Lower leg skin (tissue), 4 donors: ENCODE measurements at regions not wholly inside any gene's neighbourhood (a gene's known extent, or its start where the extent isn't known, plus 50 kb on each side); places are given as distances from the start of the nearest gene placed in this dataset.
"Not testable (repeated sequence)": the region's sequence is repeated elsewhere in the genome, so short reads cannot be mapped to it uniquely, and the experiment has no call there.

Experiments
- DNase-seq, 2 donors: peaks; one replicate each; pipeline ENCODE4 v3.0.0-alpha.2; 2019; ENCODE audit warnings: low spot score in 2 of 2
- H3K4me3 ChIP-seq: fragments of 200-600 bp; sonication (generic); 2 replicates; pipeline ENCODE4 v1.5.1; 2017; ENCODE audit warnings: mild to moderate bottlenecking, low read depth; ENCODE audit not compliant: poor library complexity, severe bottlenecking
- CTCF ChIP-seq, 3 donors: fragments of 450-650 bp; IDR thresholded peaks; one replicate each; pipeline ENCODE4 v1.5.1; 2016; ENCODE audit warnings: antibody characterized with exemption in 3 of 3, mild to moderate bottlenecking in 3 of 3, moderate library complexity in 2 of 3
- POLR2A ChIP-seq, 2 donors: fragments of 450-650 bp; IDR thresholded peaks; one replicate each; pipeline ENCODE4 v1.6.1; 2016 to 2017; ENCODE audit warnings: antibody characterized with exemption in 2 of 2, mild to moderate bottlenecking in 1 of 2, moderate library complexity in 1 of 2
- WGBS, 2 donors: methylation state at CpG; one replicate each; pipeline ENCODE4 v1.1.5; 2018; 5-methylcytosine and 5-hydroxymethylcytosine counted together
- intact Hi-C: fragments of 100-400 bp; cut with DNase I; formaldehyde crosslinking; loops from one replicate; pipeline ENCODE4 v1.15.0; 2023; ENCODE audit warnings: low total_unique reads

- no peak for DNase-seq
- no peak overlapping the region for H3K4me3 ChIP-seq
- TF ChIP-seq CTCF (IDR thresholded peaks at IDR 0.05), result no peak
- no peak for TF ChIP-seq POLR2A (IDR thresholded peaks at IDR 0.05)
- WGBS, 2 donors, result 27 to 31% methylated on average over 4 of the region's 4 CpGs
- intact Hi-C loops, result no loop called here
These were observed 784.8 kb downstream of the KCNA4 start for GRCh38 chr11:29231991-29232390.

GRCh38 chr11:29231586-29231985 lies 785.2 kb downstream of the KCNA4 start:
- intact Hi-C loops, result no loop called here
- H3K4me3 ChIP-seq, result no peak overlapping the region
- 62 to 75% methylated on average over 3 of the region's 3 CpGs for WGBS, 2 donors
- TF ChIP-seq CTCF (IDR thresholded peaks at IDR 0.05) (no peak), POLR2A (IDR thresholded peaks at IDR 0.05) (no peak)
- no peak for DNase-seq

GRCh38 chr11:29227811-29228210 lies 789.0 kb downstream of the KCNA4 start:
- no peak for DNase-seq
- WGBS, 2 donors, result 46% methylated on average over 6 of the region's 6 CpGs
- no peak overlapping the region for H3K4me3 ChIP-seq
- TF ChIP-seq POLR2A (IDR thresholded peaks at IDR 0.05) (no peak), CTCF (IDR thresholded peaks at IDR 0.05) (no peak)
- intact Hi-C loops, result no loop called here

- TF ChIP-seq POLR2A (IDR thresholded peaks at IDR 0.05), result no peak
- WGBS, 2 donors, result 72 to 77% methylated on average over 9 of the region's 9 CpGs
- no peak overlapping the region for H3K4me3 ChIP-seq
- DNase-seq, result no peak
- intact Hi-C loops, result no loop called here
These were observed 792.0 kb downstream of the KCNA4 start for GRCh38 chr11:29224739-29225384.

DNA sequence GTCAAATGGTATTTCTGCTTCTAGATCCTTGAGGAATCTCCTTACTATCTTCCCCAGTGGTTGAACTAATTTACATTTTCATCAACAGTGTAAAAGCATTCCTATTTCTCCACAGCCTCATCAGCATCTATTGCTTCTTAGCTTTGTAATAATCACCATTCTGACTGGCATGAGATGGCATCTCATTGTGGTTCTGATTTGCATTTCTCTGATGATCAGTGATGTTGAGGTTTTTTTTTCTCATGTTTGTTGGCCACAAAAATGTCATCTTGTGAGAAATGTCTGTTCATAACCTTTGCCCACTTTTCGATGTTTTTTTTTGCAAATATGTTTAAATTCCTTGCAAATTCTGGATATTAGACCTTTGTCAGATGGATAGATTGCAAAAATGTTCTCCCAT lies 797.3 kb downstream of the KCNA4 start:
- H3K4me3 ChIP-seq, intact Hi-C loops, DNase-seq: not testable (repeated sequence)
- WGBS, 2 donors, result 39 to 97% methylated on average over 1 of the region's 1 CpG

GRCh38 chr11:29217901-29218300 lies 798.9 kb downstream of the KCNA4 start:
- no peak overlapping the region for H3K4me3 ChIP-seq
- intact Hi-C loops, result no loop called here
- no peak for DNase-seq
- TF ChIP-seq POLR2A (IDR thresholded peaks at IDR 0.05) (no peak), CTCF (IDR thresholded peaks at IDR 0.05) (no peak)

DNA sequence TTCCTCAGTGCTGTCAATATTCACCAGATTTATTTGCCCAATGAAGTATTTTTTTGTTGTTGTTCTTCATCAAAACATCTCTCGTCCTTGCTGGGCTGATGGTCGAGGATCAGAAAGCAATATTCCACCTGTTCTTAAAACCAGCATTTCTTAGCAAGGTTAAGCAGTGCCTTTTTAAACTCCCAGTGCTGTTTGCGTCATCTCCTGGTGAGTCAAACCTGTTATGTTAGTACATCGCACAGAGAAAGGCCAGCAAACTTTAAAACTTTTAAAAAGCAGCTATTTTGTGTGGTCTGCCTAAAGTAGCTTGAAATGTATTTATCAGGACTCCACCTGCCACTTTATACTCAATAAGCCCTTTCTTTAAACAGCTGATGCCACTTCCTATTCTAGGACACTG lies 802.0 kb downstream of the KCNA4 start:
- TF ChIP-seq POLR2A (IDR thresholded peaks at IDR 0.05) (no peak), CTCF (IDR thresholded peaks at IDR 0.05) (no peak)
- WGBS, 2 donors, result 68 to 71% methylated on average over 4 of the region's 4 CpGs
- H3K4me3 ChIP-seq, result no peak overlapping the region
- intact Hi-C loops, result no loop called here
- DNase-seq, result no peak
